HPDE6-E6E7 (cell line): ENCODE measurements at regions not wholly inside any gene's neighbourhood (a gene's known extent, or its start where the extent isn't known, plus 50 kb on each side); places are given as distances from the start of the nearest gene placed in this dataset.
"Not testable (repeated sequence)": the region's sequence is repeated elsewhere in the genome, so short reads cannot be mapped to it uniquely, and the experiment has no call there.

Source experiments
- DNase-seq: peaks from one replicate; pipeline ENCODE4 v3.0.0; 2011; ENCODE audit warnings: missing footprints; ENCODE audit errors: extremely low spot score

DNA sequence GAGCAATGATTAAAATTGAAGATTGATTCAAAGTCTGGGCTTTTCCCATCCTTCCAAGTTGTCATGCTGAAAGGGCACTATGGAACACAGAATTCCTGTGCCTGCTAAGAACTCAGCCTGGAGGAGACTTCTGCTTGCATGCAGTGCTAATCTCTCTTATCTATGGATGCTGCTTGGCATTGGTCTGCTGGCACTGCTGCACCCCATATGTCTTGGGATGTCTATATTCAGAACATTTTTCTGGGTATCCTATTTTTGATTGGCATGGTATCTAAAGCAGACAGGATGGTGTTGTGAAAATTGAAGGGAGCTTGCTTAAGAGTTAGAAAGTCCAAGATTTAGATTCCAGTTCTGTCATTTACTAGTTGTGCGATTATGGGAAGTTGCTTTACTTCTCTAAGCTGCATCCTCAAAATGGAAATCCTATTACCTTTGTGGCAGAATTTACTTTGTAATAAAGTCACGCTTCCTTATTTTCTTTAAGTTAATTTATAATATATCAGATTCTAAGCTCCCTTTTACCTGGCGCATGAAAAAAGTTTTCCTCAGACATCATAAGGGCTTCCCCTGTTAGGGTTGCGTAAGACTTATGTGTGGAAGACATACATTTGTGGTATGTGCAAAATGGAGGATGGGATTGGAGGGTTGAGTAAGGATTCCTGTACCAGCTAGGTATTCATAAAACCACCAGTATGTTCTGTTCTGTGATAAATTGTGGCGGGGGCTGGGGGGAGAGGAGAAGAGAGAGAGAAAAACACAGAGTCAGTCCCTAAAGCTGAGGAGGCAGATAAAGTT lies 254.0 kb downstream of the DMAC1 start:
- no peak for DNase-seq

DNA sequence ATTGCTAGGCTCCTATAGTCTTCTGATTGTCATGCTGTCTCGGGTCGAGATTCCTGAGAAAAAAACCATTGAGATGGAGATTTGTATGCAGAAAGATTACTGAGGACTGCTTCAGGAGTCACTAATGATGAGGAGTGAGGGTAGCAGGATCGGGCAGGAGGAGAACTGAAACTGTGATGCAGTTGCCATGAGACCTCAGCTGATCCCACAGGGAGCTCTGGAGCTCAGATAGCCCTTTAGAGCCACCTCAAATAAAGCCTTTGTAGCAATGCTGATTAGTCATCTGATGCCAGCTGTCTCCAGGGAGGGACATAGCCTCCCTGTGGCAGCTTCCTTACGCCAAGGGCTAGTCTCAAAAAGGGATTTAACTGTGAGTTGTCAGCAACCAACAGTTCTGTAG lies 256.9 kb downstream of the DMAC1 start:
- DNase-seq, result no peak

DNA sequence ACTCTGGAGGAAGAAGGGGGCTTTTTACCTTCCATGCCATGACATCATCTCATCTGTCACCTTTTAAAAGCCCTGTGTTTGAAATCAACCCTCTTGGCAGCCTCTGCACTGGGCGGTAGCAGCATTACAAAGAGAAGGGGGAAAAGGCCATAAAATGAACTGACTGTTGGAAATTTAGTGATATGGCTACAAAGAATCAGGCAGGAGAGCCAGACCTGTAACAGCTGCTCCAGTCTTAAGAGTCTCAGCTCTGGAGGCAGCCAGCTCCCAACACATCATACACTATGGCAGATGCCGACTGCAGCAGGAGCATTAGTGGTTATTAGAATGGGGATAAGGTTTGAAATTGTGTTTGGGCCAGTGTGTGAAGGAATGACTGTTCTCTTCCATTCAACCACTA lies 257.5 kb downstream of the DMAC1 start:
- no peak for DNase-seq

DNA sequence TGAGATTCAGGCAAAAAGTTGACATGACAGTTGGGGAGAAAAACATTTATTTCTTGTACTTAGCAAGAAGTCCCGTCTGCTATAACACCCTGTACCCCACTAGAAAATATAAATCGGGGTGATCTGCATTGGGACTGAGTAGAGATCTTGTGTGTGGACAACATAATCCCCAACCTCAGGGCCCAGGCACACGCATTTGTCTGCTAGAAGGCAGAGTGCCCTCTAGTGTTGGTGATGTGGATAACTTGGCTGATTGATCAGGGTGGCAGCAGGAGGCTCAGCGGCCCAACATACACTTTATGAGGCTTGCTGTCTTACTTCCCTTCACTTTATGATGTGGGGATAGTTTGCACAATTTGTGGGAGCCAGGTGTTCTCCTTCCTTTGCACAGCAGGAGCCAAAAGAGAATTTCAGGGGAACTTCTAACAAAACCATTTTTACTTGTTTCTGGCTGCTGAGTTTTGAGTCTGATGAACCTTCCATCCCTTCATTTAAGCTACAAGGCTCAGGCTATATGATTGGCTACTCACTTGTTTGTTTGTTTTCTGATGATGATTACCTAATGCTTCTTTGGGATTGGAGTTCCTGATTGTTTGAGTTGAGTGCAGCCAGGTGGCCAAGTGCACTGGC lies 263.2 kb downstream of the DMAC1 start:
- no peak for DNase-seq

DNA sequence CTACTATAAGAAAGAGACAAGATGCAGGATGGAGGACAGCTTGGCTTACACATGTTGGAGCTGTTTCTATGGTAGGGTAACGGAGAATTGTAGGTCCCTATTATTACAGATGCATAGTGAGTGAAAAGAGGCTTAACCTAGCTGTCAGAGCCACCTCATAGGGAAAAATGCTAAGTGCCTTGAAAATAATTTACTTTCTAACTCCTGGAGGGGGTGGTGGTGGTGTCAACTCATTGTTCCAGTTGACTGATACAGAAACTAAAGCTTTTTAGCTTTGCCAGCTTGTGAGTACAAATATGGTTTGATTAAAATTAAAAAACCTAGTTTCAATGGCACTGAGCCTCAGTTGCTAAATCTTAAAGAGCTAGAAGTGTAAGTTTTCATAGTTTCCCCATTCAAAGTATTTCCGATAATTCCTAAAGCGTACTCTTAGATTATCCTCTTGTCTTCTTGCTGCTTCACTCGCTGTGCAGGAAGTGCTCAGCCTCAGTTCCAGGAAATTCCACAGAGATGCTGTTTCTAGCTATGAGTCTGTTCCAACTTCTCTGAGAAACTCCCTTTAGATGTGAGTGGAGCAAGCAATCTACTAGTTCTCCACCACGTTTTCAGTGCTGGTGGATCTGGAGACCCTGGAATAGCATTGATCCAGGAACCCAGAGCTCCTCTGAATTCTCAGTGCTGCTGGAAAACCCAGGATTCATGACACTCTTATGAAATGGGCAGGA lies 265.2 kb downstream of the DMAC1 start:
- DNase-seq, result no peak

DNA sequence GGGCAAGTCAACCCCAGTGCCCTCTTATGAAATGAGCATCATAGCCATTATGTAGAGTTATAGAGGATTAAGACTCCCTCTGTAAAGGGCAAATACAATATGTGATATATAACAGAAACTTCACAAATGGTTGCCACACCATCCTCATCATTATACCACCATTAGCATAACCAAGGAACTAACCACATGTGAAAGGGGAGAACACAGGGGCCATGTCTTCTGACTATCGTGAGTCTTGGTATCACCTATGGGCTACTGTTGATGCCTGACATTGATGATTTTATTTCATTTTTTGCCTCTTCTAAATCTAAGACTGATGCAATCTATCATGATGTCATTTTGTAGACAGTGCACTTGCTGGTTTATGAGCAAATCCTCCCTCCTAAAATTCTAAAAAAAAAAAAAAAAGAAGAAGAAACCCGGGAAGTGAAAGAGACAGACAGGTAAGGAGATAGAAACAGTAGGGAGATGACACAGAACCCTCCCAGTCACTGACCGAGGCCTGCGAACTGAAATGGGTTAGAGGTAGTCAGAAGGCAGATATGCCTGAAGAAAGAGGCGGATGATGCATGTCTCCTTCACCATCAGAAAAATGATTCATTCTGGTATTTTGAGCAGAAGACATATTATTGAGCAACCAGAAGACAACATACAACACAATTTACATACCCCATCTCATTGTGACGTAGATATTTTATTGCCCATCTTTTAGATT lies 266.0 kb downstream of the DMAC1 start:
- DNase-seq, result no peak

DNA sequence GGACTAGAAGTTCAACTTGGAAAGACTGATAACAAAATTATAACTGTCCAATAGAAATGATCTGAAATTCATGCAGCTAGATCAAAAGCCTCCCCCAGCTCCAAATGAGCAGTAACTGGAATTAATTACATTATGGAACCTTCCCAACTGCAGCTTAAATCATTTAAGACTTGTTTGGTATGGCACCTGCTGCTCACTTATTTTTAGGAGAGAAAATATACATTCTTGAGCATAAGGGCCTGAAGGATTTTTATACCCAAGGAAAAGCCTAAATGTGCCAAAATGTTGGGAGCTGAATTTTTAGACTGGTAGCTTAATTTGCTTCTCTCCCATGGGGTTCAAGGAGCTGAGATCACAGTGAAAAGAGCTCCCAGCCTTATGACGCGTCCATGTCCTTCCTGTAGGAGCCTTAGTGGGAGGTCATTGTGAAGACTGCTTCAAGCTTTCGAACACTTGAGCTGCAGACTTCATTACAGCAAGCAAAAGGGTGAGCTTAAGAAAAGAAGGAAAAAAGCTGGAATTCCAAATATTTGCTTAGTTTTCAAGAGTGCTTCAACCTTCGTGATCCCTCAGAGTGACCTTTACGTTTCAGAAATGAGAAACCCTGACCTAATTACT lies 276.0 kb downstream of the DMAC1 start:
- no peak for DNase-seq

DNA sequence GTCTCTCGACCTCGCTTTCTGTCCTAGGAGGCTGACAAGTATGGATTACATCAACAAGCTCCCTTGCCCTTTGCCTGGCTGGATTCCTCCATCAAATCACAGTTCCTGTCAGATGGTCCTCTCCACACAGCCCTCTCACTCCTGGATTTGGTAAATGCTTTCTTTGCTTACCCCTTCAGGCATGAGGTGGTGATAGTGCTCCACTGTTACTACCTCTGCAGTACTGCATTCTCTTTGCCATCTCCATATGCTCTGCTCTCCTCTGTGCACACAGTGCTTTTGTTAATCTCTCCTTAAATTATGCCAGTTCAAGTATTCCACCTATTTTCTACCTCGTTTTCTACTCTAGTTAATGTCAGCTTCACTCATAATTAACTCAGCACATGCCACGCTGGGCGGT lies 279.2 kb downstream of the DMAC1 start:
- no peak for DNase-seq

DNA sequence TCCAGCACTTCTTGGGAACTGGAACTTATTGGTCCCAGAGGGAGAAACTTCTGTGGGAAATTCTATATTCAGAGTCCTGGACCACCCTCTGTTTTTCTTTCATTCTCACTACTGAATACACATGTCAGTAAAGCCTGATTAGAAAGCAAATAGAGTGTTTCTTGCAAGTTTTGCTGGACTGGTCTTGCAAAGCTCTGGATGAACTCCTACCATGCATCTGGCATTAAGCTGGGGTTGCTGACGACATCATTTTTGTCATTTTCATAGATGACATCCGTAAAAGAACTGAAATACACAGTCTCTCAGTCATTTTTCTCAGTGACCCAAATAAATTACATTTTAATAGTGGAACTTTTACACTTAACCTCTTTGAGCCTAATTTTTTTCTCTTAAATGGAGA lies 283.2 kb downstream of the DMAC1 start:
- no peak for DNase-seq

DNA sequence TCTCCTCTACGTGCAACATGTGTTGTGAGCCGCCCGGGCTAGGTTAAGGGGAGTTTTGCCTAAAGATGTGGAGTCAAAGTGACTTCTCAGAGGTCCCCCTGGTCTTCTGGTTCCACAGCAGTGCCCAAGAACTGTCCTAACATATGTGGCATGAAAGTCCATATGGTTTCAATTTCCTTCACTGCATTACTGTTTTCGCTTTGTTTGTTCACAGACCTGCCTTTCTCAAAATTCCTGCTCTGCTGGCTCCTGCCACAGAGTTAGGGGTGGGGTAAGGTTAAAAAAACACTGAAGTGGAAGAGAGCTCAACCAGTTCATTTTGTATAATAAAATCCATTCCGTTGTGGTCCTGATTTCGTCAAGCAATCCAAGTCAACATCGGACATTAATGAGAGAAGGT lies 289.4 kb downstream of the DMAC1 start:
- no peak for DNase-seq

DNA sequence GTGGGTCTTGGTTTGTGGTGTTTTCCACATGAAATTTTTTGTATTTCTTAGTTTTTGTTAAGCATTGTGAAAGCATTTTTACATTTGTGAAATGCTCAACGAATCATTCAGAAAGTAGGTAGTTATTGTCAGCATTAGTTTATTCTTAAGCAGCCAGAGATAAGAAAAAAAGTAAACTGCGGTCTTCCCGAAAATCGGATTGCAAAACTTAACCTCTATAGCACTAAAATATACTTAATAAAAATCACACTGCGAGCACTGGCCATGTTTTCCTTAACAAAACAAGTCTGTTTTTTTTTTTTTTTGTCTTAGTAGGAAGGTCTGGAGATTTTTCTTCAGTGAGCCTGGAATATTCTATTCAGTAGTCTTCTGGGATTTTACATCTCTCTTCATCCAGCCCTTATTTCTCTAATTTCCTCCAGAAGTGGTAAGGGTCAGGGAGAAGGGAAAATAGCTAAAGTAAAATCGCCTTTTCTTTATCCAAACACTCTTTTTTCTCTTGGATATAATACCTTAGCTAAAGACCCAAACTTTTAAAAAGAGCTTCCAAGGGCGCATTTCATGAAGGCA lies 289.9 kb downstream of the DMAC1 start:
- DNase-seq, result no peak

DNA sequence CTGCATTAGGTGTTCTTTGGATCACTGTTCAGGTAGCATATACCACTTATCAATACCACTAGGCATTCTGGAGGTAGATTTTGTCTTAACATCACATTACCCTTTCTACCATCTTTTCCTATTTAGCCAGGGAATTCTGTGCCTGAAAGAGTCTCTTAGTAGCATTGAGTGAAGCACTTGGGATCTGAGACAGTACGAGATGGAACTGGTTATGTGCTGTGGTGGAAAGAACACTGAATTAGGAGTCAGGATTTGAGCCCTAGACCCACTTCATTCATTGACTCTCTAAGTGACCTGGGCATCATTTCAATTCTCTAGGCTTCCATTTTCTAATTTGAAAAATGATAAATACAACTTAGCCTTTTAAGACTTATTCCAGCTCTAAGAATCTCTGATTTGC lies 291.1 kb downstream of the DMAC1 start:
- DNase-seq, result no peak

DNA sequence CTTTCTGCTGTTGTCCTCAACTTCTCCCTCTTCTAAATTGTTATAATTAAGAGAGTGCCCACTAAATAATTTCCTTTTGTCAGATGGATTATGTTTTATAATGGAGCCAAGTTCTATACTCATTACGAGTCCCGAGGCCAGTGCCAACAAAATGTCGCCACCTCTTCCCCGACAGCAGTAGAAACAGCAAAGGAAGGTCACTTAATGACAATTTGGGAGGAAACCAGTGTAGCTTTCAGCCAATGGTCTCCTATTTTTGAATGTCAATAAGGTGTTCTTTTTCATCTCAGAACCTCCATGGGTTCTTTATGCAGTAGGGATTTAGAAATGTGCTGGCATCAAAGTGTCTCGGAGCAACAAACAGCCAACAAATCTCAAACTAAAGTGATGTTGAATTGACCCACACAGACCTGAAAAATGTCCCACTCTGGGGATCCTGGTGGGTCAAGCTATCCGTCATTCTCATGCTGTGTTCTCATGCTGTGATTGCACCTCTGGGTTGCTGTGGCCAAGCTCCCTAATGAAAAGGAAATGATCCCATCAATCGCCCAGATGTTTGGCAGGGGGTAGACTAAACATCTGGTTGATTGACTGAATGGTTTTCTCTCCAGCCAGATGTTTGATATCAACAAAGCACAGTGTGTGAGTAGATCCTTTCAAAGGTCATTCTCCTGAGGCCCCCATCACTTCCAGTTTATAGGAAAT lies 291.9 kb downstream of the DMAC1 start:
- DNase-seq, result no peak

DNA sequence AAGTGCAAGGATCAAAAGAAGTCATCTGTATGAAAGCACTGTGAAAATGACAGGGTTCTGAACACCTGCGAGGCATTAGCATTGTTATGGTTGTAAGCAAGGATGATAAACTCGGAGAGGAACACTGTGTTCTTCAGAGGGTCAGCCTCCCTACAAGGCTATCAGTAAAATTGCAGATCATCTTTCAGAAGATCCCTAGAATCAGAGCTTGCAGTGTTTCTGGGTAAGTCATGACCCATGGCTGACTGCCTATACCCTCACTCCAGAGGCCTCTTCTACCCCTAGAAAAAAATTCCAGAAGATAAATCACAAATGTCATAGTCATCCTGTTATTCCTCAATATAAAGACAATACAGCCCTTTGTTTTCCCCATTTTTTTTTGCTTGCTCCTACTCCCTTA lies 292.6 kb downstream of the DMAC1 start:
- DNase-seq, result no peak

DNA sequence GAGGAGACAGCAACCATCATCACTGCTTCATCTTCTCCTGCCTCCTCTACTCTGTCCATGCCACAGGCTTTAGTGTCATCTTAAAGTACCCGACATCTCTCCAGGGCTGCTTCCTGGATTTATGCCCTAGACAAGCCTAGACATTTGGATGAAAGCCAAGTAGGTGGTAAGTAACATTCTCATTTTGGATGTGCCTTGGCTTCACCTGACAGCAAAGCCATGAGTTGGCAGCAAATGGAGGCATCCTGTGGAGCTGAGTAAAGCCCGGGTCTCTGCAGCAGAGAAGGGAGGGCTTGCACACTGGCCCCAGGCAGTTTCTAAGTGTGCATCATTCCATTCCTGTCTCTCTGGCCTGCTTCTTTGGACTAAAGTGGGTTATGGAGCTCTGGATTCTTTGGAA lies 299.1 kb downstream of the DMAC1 start:
- DNase-seq, result no peak

DNA sequence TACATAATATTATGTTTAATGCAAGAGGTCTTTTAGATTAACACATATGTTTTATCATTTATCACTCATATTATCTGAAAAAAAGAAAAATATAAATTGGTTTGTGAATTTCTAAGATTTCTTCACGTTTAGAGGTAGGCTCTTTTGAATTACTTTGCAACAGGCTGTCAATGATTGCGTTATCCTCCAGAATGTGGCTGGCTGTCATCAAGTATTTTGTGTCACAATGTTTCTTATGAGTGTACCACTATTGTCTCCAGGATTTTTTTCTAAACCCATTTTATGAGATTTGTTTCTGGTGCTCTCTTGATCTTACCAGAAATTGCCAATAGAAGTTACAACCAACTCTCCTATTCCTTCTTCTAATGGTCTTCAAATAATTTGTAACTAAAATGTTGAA lies 307.9 kb downstream of the DMAC1 start:
- no peak for DNase-seq

DNA sequence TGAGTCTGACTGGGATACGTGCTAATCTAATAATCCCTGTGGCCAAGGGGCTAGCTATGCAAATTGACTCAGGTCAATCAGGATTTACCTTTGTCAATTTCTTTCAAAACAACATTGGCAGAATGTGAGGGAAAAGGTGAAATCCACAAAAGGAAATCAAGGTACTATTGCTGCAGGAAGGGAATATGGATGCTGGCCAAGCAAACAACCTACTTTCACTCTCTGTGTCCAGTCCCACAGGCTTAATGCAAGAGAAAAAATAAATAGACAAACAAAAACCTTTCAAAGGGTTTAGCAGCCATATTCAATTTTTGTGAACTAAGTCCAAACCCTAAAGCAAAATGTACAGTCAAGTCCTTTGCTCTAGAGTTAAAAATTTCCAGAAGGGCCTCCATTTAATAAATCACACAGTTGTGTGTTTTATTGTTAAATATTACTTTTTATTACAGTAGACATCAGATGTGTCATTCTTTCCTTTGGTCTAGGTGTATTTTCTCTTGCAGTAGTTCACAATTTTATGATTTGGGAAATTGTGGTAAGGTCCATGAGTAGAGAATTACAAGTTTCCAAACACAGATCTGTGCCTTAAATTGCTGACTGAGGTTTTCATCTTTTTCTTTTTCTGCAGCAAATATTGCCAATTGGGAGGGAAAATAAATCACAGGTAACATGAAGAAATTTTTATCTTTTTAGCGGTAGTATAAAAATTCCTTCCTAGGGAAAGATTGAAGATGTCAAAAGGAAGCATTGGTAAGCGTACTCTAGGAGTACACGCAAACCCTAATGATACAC lies 309.1 kb downstream of the DMAC1 start:
- DNase-seq, result no peak

DNA sequence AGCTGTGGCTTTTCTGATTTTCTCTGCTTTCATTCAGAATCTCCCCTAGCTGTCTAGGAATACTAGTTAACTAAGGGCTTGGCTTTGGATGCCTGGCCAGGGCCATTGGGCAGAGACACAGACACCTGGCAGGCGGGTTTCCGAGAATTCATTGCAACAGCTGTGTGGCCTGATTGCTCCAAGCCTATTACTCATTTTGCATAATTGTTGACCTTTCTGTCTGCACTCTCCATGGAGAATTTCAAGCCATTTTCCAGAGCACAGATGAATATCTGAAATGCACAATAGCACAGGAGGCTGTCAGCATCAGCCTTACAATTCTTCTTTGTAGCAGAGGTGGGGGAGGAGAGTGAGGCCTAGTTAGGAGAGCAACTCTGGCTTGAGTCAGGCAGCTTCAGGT lies 310.5 kb downstream of the DMAC1 start:
- DNase-seq, result no peak

DNA sequence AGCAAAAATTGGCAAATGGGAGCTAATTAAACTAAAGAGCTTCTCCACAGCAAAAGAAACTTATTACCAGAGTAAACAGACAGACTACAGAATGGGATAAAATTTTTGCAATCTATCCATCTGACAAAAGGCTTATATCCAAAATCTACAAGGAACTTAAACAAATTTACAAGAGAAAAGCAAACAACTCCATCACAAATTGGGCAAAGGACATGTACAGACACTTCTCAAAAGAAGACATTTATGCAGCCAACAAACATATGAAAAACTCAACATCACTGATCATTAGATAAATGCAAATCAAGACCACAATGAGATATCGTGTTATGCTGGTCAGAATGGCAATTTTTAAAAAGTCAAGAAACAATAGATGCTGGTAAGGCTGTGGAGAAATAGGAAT lies 315.6 kb downstream of the DMAC1 start:
- not testable (repeated sequence) for DNase-seq

DNA sequence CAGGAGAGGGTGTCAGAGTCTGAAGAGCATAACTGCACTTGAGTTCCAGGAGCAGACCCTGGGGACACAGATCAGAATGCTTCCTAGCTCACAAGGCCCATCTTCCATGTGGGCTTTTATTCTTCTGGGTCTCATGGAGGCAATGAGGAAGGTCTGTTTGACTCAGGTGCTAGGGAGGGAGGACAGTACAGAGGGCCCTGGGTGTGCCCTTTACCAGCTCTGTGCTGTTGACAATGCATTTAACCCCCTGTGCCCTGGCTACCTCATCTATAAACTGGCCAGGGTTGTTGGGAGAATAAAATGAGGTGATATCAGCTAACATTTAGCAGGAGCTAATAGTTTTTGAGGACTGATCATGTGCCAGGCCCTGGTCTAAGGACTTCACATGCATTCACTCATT lies 318.0 kb downstream of the DMAC1 start:
- DNase-seq, result no peak
